ENCODE measurements at regions not wholly inside any gene's neighbourhood (a gene's known extent, or its start where the extent isn't known, plus 50 kb on each side); places are given as distances from the start of the nearest gene placed in this dataset.

GRCh38 chr4:26257850-26258249 lies 63.0 kb upstream of the RBPJ start:
- DNase-seq: no peak

DNA sequence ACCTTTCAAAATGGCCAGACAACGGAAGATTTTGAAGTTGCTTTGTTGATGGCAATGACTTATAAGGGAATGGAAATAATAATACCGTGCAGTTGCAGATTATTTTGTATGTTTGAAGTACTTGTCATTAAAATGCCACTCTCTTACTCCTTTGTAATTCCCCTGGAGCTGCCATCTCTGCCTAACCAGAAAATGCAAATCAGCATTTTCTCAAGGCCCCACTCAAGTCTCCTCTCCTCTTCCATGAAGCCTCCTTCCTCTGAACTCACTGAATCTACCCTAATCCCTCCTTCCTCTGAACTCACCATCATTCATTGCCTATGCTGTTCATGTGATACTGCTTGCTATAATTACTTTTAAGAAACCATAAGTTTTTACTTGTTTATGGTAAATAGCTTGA lies 60.2 kb upstream of the RBPJ start:
- no peak for DNase-seq

DNA sequence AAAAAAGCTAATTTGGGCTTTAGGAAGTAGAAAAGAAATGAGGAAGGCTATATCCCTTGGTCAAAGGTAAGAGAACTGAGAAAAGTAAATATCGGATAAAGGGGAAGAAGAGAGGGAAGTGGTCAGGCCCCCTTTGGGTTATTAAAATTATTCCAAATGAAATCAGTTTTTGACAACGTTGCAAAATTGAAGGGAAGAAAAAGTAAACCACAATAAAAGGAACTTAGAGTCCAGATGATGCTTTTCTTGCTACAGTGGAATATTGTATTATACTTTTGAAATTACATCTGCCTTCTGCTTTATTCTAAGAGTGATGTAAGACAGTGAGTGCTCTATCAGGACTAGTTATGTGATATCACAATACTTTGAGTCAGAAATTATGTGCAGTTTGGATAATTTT lies 59.4 kb upstream of the RBPJ start:
- DNase-seq: no peak

DNA sequence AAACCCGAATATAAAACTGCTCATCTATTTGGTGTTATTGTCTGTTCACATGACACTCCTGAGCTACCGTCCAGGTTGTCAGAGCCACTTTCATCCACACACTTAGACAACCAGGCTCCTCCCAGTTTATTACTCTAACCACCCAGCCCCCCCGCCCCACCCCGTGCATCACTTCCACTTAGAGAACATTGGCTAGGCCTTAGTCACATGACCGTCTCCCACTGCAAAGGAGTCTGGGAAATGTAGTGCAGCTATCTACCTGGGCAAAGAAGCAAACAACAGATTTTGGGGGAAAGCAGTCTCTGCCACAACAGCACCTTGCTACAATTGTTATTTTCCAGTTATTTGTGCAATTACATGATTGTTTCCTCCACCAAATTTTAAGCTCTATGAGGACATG lies 57.6 kb upstream of the RBPJ start:
- no peak for DNase-seq

DNA sequence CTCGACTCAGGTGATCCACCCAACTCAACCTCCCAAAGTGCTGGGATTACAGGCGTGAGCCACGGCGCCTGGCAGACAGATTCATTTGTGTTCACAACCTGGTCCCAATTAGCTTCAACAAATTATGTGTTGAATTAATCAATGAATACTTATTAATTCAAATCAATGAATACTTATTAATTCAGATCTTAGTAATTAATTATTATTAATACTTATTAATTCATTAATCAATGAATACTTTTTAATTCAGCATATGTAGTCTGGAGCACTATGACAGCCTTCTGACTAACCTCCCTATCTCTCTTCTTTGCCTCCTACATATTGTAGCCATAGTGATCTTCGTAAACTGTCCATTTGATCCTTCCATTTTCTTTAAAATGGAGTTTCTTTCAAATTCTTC lies 56.7 kb upstream of the RBPJ start:
- no peak for DNase-seq

GRCh38 chr4:26267087-26267486 lies 53.7 kb upstream of the RBPJ start:
- DNase-seq: no peak

- no peak for DNase-seq
Measured at GRCh38 chr4:26268246-26268645, 52.6 kb upstream of the RBPJ start.

GRCh38 chr4:26269038-26269437 lies 51.8 kb upstream of the RBPJ start:
- no peak for DNase-seq

Data from CD4-positive, alpha-beta T cell treated with Interferon gamma for 1 hour (primary cell).